GM13977 (cell line): ENCODE measurements at regions not wholly inside any gene's neighbourhood (a gene's known extent, or its start where the extent isn't known, plus 50 kb on each side); places are given as distances from the start of the nearest gene placed in this dataset.

Experiments used
- DNase-seq: peaks from one replicate; pipeline ENCODE4 v3.0.0; 2012; ENCODE audit warnings: low spot score
- in situ Hi-C: fragments of 300-500 bp; cut with MboI; formaldehyde crosslinking; loops from one replicate; pipeline ENCODE4 v1.12.0; 2022; ENCODE audit warnings: low sequenced_read_pairs, low pct_unique_long_range_greater_than_20kb, mixed read lengths, inconsistent platforms; ENCODE audit not compliant: unreplicated experiment
- TF ChIP-seq, protein P1 (sequence below): IDR thresholded peaks from 2 replicates; pipeline ENCODE4 v1.5.1; 2012; ENCODE audit warnings: mild to moderate bottlenecking, control low read depth; ENCODE audit not compliant: insufficient read depth; ENCODE audit errors: extremely low read depth, missing control alignments

DNA sequence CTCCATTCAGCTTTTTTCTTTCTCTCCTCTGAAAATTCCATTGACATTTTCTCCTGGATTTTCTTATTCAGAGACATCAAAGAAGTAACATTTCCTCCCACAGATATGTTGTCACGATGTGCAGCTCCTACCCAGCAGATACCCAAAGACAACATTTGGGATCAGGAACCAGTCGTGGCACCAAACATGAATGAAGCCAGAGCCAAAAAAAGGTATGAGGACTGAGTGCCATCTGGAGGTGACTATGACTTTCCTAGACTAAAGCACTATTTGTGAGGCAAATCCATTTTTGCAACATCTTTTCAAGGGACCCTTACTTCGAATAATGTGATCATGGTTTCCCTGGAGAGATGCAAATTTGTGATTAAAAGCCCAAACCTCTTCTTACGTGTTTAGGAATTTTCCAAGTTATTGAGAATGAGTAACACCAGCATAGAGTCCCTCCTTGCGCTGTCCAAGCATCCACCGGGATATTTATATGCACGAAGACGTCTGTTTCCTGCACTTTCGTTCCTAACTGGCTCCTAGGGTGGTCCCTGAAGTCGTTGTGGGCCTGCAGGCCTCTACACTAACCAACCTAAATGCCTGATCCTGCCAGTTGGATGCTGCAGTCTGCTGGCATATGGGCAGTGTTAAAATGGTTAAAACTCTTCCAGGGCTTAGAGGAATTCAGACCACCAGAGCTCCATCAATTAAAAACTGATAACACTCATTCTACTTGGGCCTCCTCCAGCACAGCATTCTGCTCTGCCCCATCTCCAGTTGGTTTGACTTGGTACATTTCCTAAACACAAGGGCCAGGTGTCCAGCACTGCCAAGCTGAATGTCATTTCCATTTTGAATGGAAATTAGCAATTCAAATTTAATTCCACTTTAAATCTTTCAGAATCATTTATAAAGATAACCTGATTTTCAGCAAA, 256.6 kb downstream of the C6orf118 start:
- in situ Hi-C loops: no loop called here
- TF ChIP-seq, protein P1, sequence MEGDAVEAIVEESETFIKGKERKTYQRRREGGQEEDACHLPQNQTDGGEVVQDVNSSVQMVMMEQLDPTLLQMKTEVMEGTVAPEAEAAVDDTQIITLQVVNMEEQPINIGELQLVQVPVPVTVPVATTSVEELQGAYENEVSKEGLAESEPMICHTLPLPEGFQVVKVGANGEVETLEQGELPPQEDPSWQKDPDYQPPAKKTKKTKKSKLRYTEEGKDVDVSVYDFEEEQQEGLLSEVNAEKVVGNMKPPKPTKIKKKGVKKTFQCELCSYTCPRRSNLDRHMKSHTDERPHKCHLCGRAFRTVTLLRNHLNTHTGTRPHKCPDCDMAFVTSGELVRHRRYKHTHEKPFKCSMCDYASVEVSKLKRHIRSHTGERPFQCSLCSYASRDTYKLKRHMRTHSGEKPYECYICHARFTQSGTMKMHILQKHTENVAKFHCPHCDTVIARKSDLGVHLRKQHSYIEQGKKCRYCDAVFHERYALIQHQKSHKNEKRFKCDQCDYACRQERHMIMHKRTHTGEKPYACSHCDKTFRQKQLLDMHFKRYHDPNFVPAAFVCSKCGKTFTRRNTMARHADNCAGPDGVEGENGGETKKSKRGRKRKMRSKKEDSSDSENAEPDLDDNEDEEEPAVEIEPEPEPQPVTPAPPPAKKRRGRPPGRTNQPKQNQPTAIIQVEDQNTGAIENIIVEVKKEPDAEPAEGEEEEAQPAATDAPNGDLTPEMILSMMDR: no peak
- DNase-seq: no peak

DNA sequence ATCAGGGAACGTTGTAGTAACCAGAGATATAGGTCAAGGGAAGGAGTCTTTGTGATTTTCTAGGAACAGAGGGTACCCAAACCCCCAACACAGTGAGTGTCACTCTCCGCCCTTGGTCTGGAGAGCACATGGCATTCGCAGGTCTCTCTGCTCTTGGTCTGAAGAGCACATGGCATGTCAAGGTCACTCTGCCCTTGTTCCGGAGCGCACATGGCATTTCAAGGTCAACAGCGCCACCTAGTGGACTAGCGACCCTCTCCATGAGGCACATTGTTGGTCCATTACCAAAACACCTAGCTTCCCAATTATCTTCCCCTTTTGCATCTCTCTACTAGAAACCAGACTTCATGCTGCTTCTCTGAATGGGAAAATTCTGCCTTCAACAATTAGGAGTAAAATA, 260.0 kb downstream of the C6orf118 start:
- TF ChIP-seq, protein P1: peak; percentile 55
- DNase-seq: no peak
- in situ Hi-C loops: no loop called here

- TF ChIP-seq, protein P1: no peak
- in situ Hi-C loops: no loop called here
- DNase-seq: no peak
Observed at GRCh38 chr6:165047952-165048351, 261.5 kb downstream of the C6orf118 start.

GRCh38 chr6:165045631-165046030, 263.8 kb downstream of the C6orf118 start:
- in situ Hi-C loops: no loop called here
- no peak for DNase-seq
- TF ChIP-seq, protein P1: no peak

- in situ Hi-C loops: no loop called here
- DNase-seq: no peak
- TF ChIP-seq, protein P1: no peak
Observed at GRCh38 chr6:165042912-165043311, 266.5 kb downstream of the C6orf118 start.

- DNase-seq: no peak
- TF ChIP-seq, protein P1: no peak
- in situ Hi-C loops: no loop called here
Observed at GRCh38 chr6:165040440-165040839, 269.0 kb downstream of the C6orf118 start.
